SK-N-SH (cell line): ENCODE measurements at regions not wholly inside any gene's neighbourhood (a gene's known extent, or its start where the extent isn't known, plus 50 kb on each side); places are given as distances from the start of the nearest gene placed in this dataset.

Source experiments
- CTCF ChIA-PET: fragments of 300-600, 350-600 bp; formaldehyde crosslinking; extraction: SDS; loops from one replicate; lab custom pipeline; 2021; lab: Yijun Ruan, JAX
- POLR2A ChIA-PET: fragments of 350-600 bp; sonication (Branson Sonifier 250); formaldehyde crosslinking; extraction: SDS; loops from one replicate; lab custom pipeline; 2020; ENCODE audit warnings: antibody characterized with exemption, inconsistent platforms; lab: Yijun Ruan, JAX
- DNase-seq: peaks from one replicate; pipeline ENCODE4 v3.0.0; 2012
- H2AFZ ChIP-seq: fragments of 200-600 bp; sonication (generic); 2 replicates; pipeline ENCODE4 v1.8.1; 2016; ENCODE audit warnings: antibody characterized with exemption, mild to moderate bottlenecking, low read depth
- H3F3A ChIP-seq: fragments of 200-600 bp; sonication (generic); replicated peaks from 2 replicates; pipeline ENCODE3; 2016; ENCODE audit warnings: antibody characterized with exemption, mild to moderate bottlenecking; ENCODE audit not compliant: insufficient read depth
- H3K27ac ChIP-seq, 2 experiments: fragments of 200-500 bp in 1 of 2; fragments of 200-600 bp in 1 of 2; sonication (Bioruptor generic) in 1 of 2; sonication (generic), shearing (Covaris generic) in 1 of 2; 2 replicates each; pipeline versions ENCODE4 v1.5.1 to v1.6.1; 2014 to 2016; ENCODE audit warnings: low read depth in 2 of 2, inconsistent platforms in 1 of 2, low read length in 1 of 2, mild to moderate bottlenecking in 1 of 2, mixed read lengths in 1 of 2
- H3K27me3 ChIP-seq: fragments of 200-600 bp; sonication (generic), shearing (Covaris generic); 2 replicates; pipeline ENCODE4 v1.6.1; 2016; ENCODE audit warnings: mixed run types; ENCODE audit not compliant: insufficient read depth
- H3K36me3 ChIP-seq, 2 experiments: fragments of 200-500 bp in 1 of 2; fragments of 200-600 bp in 1 of 2; sonication (Bioruptor generic) in 1 of 2; sonication (generic) in 1 of 2; replicated peaks in 1 of 2; 2 replicates each; pipeline versions ENCODE3 to v1.5.1; 2014 to 2016; ENCODE audit warnings: low read length in 1 of 2, mild to moderate bottlenecking in 1 of 2; ENCODE audit not compliant: insufficient read depth in 2 of 2, control insufficient read depth in 1 of 2
- H3K4me1 ChIP-seq, 2 experiments: fragments of 200-500 bp in 1 of 2; fragments of 200-600 bp in 1 of 2; sonication (Bioruptor generic) in 1 of 2; sonication (generic), shearing (Covaris generic) in 1 of 2; 2 replicates each; pipeline versions ENCODE4 v1.5.1 to v1.6.1; 2014 to 2016; ENCODE audit warnings: low read depth in 1 of 2, low read length in 1 of 2, mixed run types in 1 of 2; ENCODE audit not compliant: insufficient read depth in 2 of 2, control insufficient read depth in 1 of 2
- H3K4me2 ChIP-seq: fragments of 200-600 bp; sonication (generic), shearing (Covaris generic); 2 replicates; pipeline ENCODE4 v1.6.1; 2017; ENCODE audit warnings: mixed run types
- H3K4me3 ChIP-seq, 2 experiments: fragments of 200-500 bp in 1 of 2; fragments of 200-600 bp in 1 of 2; sonication (Bioruptor generic) in 1 of 2; sonication (generic), shearing (Covaris generic) in 1 of 2; 2 replicates each; pipeline versions ENCODE4 v1.5.1 to v1.8.1; 2014 to 2016; ENCODE audit warnings: low read depth in 2 of 2, inconsistent platforms in 1 of 2, low read length in 1 of 2, mild to moderate bottlenecking in 1 of 2, mixed read lengths in 1 of 2, moderate library complexity in 1 of 2
- H3K79me2 ChIP-seq: fragments of 200-600 bp; sonication (generic); 2 replicates; pipeline ENCODE4 v1.8.1; 2017; ENCODE audit warnings: mild to moderate bottlenecking; ENCODE audit not compliant: insufficient read depth
- H3K9ac ChIP-seq: fragments of 200-600 bp; sonication (generic); 2 replicates; pipeline ENCODE4 v1.6.1; 2017; ENCODE audit warnings: mixed run types
- H3K9me2 ChIP-seq: fragments of 200-600 bp; sonication (generic); 2 replicates; pipeline ENCODE4 v1.6.1; 2017; ENCODE audit warnings: mixed run types
- H3K9me3 ChIP-seq: fragments of 200-600 bp; sonication (generic); 2 replicates; pipeline ENCODE4 v1.6.1; 2017; ENCODE audit warnings: mixed run types, mild to moderate bottlenecking, moderate library complexity
- H4K20me1 ChIP-seq: fragments of 200-600 bp; sonication (generic); 2 replicates; pipeline ENCODE4 v1.6.1; 2017; ENCODE audit warnings: mild to moderate bottlenecking, mixed run types; ENCODE audit not compliant: insufficient read depth
- CHD2 ChIP-seq: fragments of 150-350 bp; IDR thresholded peaks from 2 replicates; pipeline ENCODE4 v1.6.1; 2018; ENCODE audit warnings: low read length; ENCODE audit not compliant: partially characterized antibody
- EP300 ChIP-seq, 2 experiments: IDR thresholded peaks; 2 replicates each; pipeline versions ENCODE4 v1.4.0 to v1.6.1; 2012; ENCODE audit warnings: borderline replicate concordance in 1 of 2, low read depth in 1 of 2, low read length in 1 of 2
- GABPA ChIP-seq: IDR thresholded peaks from 2 replicates; pipeline ENCODE4 v1.4.0; 2012; ENCODE audit warnings: low read depth, mild to moderate bottlenecking
- JUND ChIP-seq: IDR thresholded peaks from 2 replicates; pipeline ENCODE4 v1.4.0; 2012
- MXI1 ChIP-seq: IDR thresholded peaks from 2 replicates; pipeline ENCODE4 v1.6.1; 2012; ENCODE audit warnings: mild to moderate bottlenecking, low read depth, low read length, improper control_type of control experiment
- NRF1 ChIP-seq: IDR thresholded peaks from 2 replicates; pipeline ENCODE4 v1.6.1; 2012; ENCODE audit warnings: low read depth, mild to moderate bottlenecking, low read length
- PBX3 ChIP-seq: IDR thresholded peaks from 2 replicates; pipeline ENCODE4; 2012
- POLR2AphosphoS5 ChIP-seq: IDR thresholded peaks from 2 replicates; pipeline ENCODE4 v1.6.1; 2012; ENCODE audit warnings: low read depth, low read length
- RCOR1 ChIP-seq: fragments of 150-350 bp; IDR thresholded peaks from 2 replicates; pipeline ENCODE4 v1.6.1; 2017; ENCODE audit warnings: antibody characterized with exemption, low read length
- REST ChIP-seq: IDR thresholded peaks from 2 replicates; pipeline ENCODE4 v1.6.1; 2012; ENCODE audit warnings: mild to moderate bottlenecking, low read depth, low read length, moderate library complexity
- RXRA ChIP-seq: IDR thresholded peaks from 2 replicates; pipeline ENCODE4 v1.4.0; 2012; ENCODE audit warnings: low read depth, mild to moderate bottlenecking, borderline replicate concordance
- SIN3A ChIP-seq: IDR thresholded peaks from 2 replicates; pipeline ENCODE4 v1.6.1; 2012; ENCODE audit warnings: low read depth, mild to moderate bottlenecking, low read length, moderate library complexity, borderline replicate concordance
- TAF1 ChIP-seq: IDR thresholded peaks from 2 replicates; pipeline ENCODE4 v1.6.1; 2012; ENCODE audit warnings: low read depth, mild to moderate bottlenecking, low read length, moderate library complexity, borderline replicate concordance
- TEAD4 ChIP-seq: IDR thresholded peaks from 2 replicates; pipeline ENCODE4 v1.4.0; 2012; ENCODE audit warnings: mild to moderate bottlenecking, borderline replicate concordance; ENCODE audit not compliant: insufficient read depth
- YY1 ChIP-seq: IDR thresholded peaks from 2 replicates; pipeline ENCODE4 v1.4.0; 2012; ENCODE audit warnings: low read depth, mild to moderate bottlenecking
- WGBS: methylation state at CpG from one replicate; pipeline ENCODE4 v1.1.6; 2017; ENCODE audit warnings: low lambda C conversion rate; 5-methylcytosine and 5-hydroxymethylcytosine counted together
- TF ChIP-seq, protein P1 (sequence below): fragments of 150-350 bp; IDR thresholded peaks from 2 replicates; pipeline ENCODE4 v1.6.1; 2017; ENCODE audit warnings: antibody characterized with exemption, low read length, low read depth, borderline replicate concordance

DNA sequence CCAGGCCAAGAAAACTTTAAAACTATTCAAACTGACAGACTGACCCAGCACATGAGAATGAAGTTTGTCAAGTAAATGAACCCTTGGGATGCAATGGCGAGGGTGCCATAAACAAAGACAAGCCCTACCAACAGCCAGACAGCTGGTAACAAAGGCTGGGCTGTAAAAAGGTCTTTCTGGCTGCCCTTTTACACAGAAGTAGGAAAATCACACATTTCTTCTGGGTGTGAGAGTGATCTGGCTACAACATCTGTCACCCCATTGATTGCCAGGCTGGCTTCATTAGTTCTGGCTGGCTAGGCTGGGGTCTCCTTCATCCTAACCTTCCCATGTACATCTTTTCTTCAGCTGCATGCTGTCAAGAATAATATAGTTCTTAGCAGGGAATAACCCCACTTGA, 83.6 kb upstream of the FOXD3 start (continued):
- no peak for TF ChIP-seq REST
- TF ChIP-seq JUND = no peak
- TF ChIP-seq, all 33 proteins: peak for 0

DNA sequence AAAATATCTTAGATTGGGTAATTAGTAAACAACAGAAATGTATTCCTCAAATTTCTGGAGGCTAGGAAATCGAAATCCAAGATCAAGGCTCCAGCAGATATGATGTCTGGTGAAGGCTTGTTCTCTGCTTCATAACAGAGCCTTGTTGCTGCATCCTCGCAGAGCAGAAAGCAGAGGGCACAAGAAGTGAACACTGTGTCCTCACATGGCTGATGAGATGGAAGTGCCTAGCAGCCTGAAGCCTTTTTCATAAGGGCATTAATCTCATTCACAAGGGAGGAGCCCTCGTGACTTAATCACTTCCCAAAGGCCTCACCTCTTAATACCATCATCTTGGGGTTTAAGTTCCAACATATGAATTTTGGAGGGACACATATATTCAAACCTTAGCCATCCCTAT, 77.2 kb upstream of the FOXD3 start:
- no peaks in the 10 kb centered on the region for H3K4me1 ChIP-seq

DNA sequence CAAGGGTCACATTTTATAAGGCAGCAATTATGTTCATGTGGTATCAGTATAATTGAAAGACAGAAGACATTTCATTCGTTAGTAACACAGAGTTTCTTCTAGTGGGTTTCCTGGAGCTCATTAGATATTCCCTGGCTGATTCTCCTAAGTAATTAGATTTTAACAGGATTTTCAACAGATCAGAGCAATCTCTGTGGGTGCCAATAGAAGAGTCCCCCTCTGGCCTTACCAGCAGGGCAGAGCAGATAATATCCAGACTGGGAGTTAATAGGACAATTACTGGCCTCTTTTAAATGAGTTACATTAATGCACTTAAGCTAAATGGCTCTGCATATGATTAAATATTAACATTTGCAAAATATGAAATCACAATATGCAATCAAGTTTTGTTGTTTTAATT, 74.2 kb upstream of the FOXD3 start:
- TF ChIP-seq POLR2AphosphoS5 = no peak
- no peak for TF ChIP-seq MXI1
- TF ChIP-seq CHD2 = no peak
- TF ChIP-seq REST = no peak
- no peak for TF ChIP-seq SIN3A
- no peak for TF ChIP-seq PBX3
- Histone ChIP-seq H3K9me3 (no peaks in the 10 kb centered on the region), H4K20me1 (no peaks in the 10 kb centered on the region), H3K9me2 (no peaks in the 10 kb centered on the region), H3K36me3 (no peaks in the 10 kb centered on the region), H3K79me2 (no peaks in the 10 kb centered on the region), H3K4me3 (no peak overlapping the region), H3K27ac (no peak overlapping the region), H3K9ac (no peak overlapping the region), H3K27me3 (no peaks in the 10 kb centered on the region), H3K4me2 (no peak overlapping the region), H2AFZ (no peak overlapping the region), H3F3A (no peaks in the 10 kb centered on the region), H3K4me1 (no peaks in the 10 kb centered on the region)
- 12% methylated on average over 1 of the region's 1 CpG for WGBS
- peak; percentile 17 for DNase-seq
- POLR2A ChIA-PET = no interaction called here
- CTCF ChIA-PET = no interaction called here

More for the DNA sequence above, 77.2 kb upstream of the FOXD3 start:
- Histone ChIP-seq H3K36me3 (no peaks in the 10 kb centered on the region), H3K4me2 (no peak overlapping the region), H3F3A (no peaks in the 10 kb centered on the region), H3K9me3 (no peaks in the 10 kb centered on the region), H2AFZ (no peak overlapping the region), H3K79me2 (no peaks in the 10 kb centered on the region), H3K9me2 (no peaks in the 10 kb centered on the region), H3K4me3 (no peak overlapping the region), H3K27ac (no peak overlapping the region), H3K9ac (no peak overlapping the region), H3K27me3 (no peaks in the 10 kb centered on the region), H4K20me1 (no peaks in the 10 kb centered on the region)
- ChIA-PET CTCF (no interaction called here), POLR2A (no interaction called here)
- WGBS = 19% methylated on average over 3 of the region's 3 CpGs
- TF ChIP-seq, protein P1, sequence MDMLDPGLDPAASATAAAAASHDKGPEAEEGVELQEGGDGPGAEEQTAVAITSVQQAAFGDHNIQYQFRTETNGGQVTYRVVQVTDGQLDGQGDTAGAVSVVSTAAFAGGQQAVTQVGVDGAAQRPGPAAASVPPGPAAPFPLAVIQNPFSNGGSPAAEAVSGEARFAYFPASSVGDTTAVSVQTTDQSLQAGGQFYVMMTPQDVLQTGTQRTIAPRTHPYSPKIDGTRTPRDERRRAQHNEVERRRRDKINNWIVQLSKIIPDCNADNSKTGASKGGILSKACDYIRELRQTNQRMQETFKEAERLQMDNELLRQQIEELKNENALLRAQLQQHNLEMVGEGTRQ = no peak
- TF ChIP-seq TAF1 = no peak
- no peak for TF ChIP-seq RCOR1
- no peak for TF ChIP-seq NRF1
- no peak for TF ChIP-seq POLR2AphosphoS5
- TF ChIP-seq RXRA = no peak
- TF ChIP-seq EP300 (IDR thresholded peaks at IDR 0.05; ENCODE audit: borderline replicate concordance in 1 of 2, low read depth in 1 of 2, low read length in 1 of 2) = no peak
- no peak for TF ChIP-seq MXI1
- no peak for TF ChIP-seq TEAD4
- no peak for TF ChIP-seq YY1
- TF ChIP-seq GABPA = no peak
- no peak for DNase-seq
